ENCODE measurements at regions not wholly inside any gene's neighbourhood (a gene's known extent, or its start where the extent isn't known, plus 50 kb on each side); places are given as distances from the start of the nearest gene placed in this dataset.
"Not testable (repeated sequence)": the region's sequence is repeated elsewhere in the genome, so short reads cannot be mapped to it uniquely, and the experiment has no call there.

- no peaks in the 10 kb centered on the region for H3K9me3 ChIP-seq (ENCODE audit: control insufficient read depth, low read depth, low read length)
- Mint-ChIP-seq H3K27me3 (ENCODE audit: low read depth) (no peaks in the 10 kb centered on the region), H3K27ac (peak overlapping the region in 1 of 3 experiments; percentile 99; a peak in 2 of 7 replicates), H3K36me3 (ENCODE audit: insufficient read depth in 1 of 3, low read depth in 3 of 3) (peaks cover 2 to 30% (median 27%) of the 10 kb centered on the region in 3 experiments), H3K9me3 (peaks cover 7 to 22% of the 10 kb centered on the region in 2 experiments), H3K4me1 (peaks cover 10 to 17% of the 10 kb centered on the region in 2 experiments), H3K4me3 (peak overlapping the region; percentile 80 to 89)
- H3K9ac ChIP-seq (ENCODE audit: extremely low read depth, insufficient read length, low read length) = peak overlapping the region; percentile 50
- H3K79me1 ChIP-seq (ENCODE audit: insufficient read depth, low read depth, low read length, poor library complexity, severe bottlenecking) = no peaks in the 10 kb centered on the region
- H3K4me2 ChIP-seq (ENCODE audit: insufficient read depth, insufficient read length, low read length) = no peak overlapping the region
- no peak overlapping the region for H3K14ac ChIP-seq (ENCODE audit: insufficient read depth, low read length)
- WGBS (ENCODE audit: extremely low coverage, insufficient read length, low lambda C conversion rate) = no CpG with 5 or more reads among the region's 2 CpGs
- H4K5ac ChIP-seq (ENCODE audit: insufficient read length, low read depth, low read length) = no peak overlapping the region
- H4K8ac ChIP-seq (replicated peaks; ENCODE audit: insufficient read length, low read depth, low read length) = no peak overlapping the region
- H3K56ac ChIP-seq (ENCODE audit: insufficient read length, low read depth, low read length) = no peak overlapping the region
- H2BK120ac ChIP-seq (ENCODE audit: low read depth, low read length, poor library complexity, severe bottlenecking) = no peak overlapping the region
- H3K27me3 ChIP-seq (ENCODE audit: insufficient read depth, low read length) = no peaks in the 10 kb centered on the region
- no peak overlapping the region for H2AFZ ChIP-seq (ENCODE audit: low read length)
- no peak overlapping the region for H2AK5ac ChIP-seq (ENCODE audit: insufficient read length, low read length)
- no peaks in the 10 kb centered on the region for H3K23me2 ChIP-seq (ENCODE audit: insufficient read length, low read depth, low read length, poor library complexity, severe bottlenecking)
- H2BK15ac ChIP-seq (ENCODE audit: low read depth, low read length) = no peak overlapping the region
- no peak overlapping the region for H3K4ac ChIP-seq (ENCODE audit: low read depth, low read length)
- no peaks in the 10 kb centered on the region for H4K20me1 ChIP-seq (ENCODE audit: control insufficient read depth, insufficient read depth, insufficient read length)
- H3K4me1 ChIP-seq (ENCODE audit: insufficient read depth, low read length) = no peaks in the 10 kb centered on the region
- no peak overlapping the region for H3T11ph ChIP-seq (ENCODE audit: low read length)
- H2BK12ac ChIP-seq (ENCODE audit: insufficient read length, low read depth, low read length) = no peak overlapping the region
- no peak overlapping the region for H2BK5ac ChIP-seq (ENCODE audit: insufficient read length, low read length)
- no peak overlapping the region for H3K27ac ChIP-seq (ENCODE audit: insufficient read length, low read depth, low read length)
- no peaks in the 10 kb centered on the region; the same call in 1 of the 2 replicates for H3K79me2 ChIP-seq (ENCODE audit: insufficient read depth, low read length)
- no peak for TF ChIP-seq CTCF (conservative IDR thresholded peaks at IDR 0.05)
- no peak for DNase-seq
- no peak overlapping the region for H4K91ac ChIP-seq (ENCODE audit: insufficient read length, low read depth, low read length)
- no peak overlapping the region for H3K18ac ChIP-seq (ENCODE audit: insufficient read length, low read depth, low read length)
- H3K23ac ChIP-seq (ENCODE audit: insufficient read length, low read depth, low read length) = no peak overlapping the region
- no peak overlapping the region for H2BK20ac ChIP-seq (ENCODE audit: low read depth, low read length, poor library complexity, severe bottlenecking)
Observed at GRCh38 chr3:17861476-17861875, 119.0 kb upstream of the TBC1D5 start.

- not testable (repeated sequence) for H2BK12ac ChIP-seq (ENCODE audit: insufficient read length, low read depth, low read length); H3K4ac ChIP-seq (ENCODE audit: low read depth, low read length); H3K27ac ChIP-seq (ENCODE audit: insufficient read length, low read depth, low read length); H2AK5ac ChIP-seq (ENCODE audit: insufficient read length, low read length); H3K56ac ChIP-seq (ENCODE audit: insufficient read length, low read depth, low read length); H3T11ph ChIP-seq (ENCODE audit: low read length); DNase-seq; H3K79me2 ChIP-seq (ENCODE audit: insufficient read depth, low read length); H3K27me3 Mint-ChIP-seq (ENCODE audit: low read depth); H3K23ac ChIP-seq (ENCODE audit: insufficient read length, low read depth, low read length); H2BK5ac ChIP-seq (ENCODE audit: insufficient read length, low read length); H4K91ac ChIP-seq (ENCODE audit: insufficient read length, low read depth, low read length); H3K79me1 ChIP-seq (ENCODE audit: insufficient read depth, low read depth, low read length, poor library complexity, severe bottlenecking); H2BK15ac ChIP-seq (ENCODE audit: low read depth, low read length); H4K8ac ChIP-seq (replicated peaks; ENCODE audit: insufficient read length, low read depth, low read length); H2BK120ac ChIP-seq (ENCODE audit: low read depth, low read length, poor library complexity, severe bottlenecking); H3K4me1 ChIP-seq (ENCODE audit: insufficient read depth, low read length); H3K9me3 ChIP-seq (ENCODE audit: control insufficient read depth, low read depth, low read length); H2BK20ac ChIP-seq (ENCODE audit: low read depth, low read length, poor library complexity, severe bottlenecking); H3K23me2 ChIP-seq (ENCODE audit: insufficient read length, low read depth, low read length, poor library complexity, severe bottlenecking); H4K20me1 ChIP-seq (ENCODE audit: control insufficient read depth, insufficient read depth, insufficient read length); H3K27me3 ChIP-seq (ENCODE audit: insufficient read depth, low read length); H4K5ac ChIP-seq (ENCODE audit: insufficient read length, low read depth, low read length); H2AFZ ChIP-seq (ENCODE audit: low read length)
- Mint-ChIP-seq H3K9me3 (peaks cover 8 to 27% of the 10 kb centered on the region in 2 experiments), H3K4me1 (peaks cover 10 to 17% of the 10 kb centered on the region in 2 experiments), H3K27ac (peak overlapping the region in 2 of 3 experiments; percentile 97 to 99; a peak in 4 of 7 replicates), H3K36me3 (ENCODE audit: insufficient read depth in 1 of 3, low read depth in 3 of 3) (peaks cover 2 to 35% (median 33%) of the 10 kb centered on the region in 3 experiments), H3K4me3 (peak overlapping the region; percentile 80 to 89)
- Histone ChIP-seq H3K4me2 (ENCODE audit: insufficient read depth, insufficient read length, low read length) (peak overlapping the region; percentile 14), H3K9ac (ENCODE audit: extremely low read depth, insufficient read length, low read length) (peak overlapping the region; percentile 50), H3K18ac (ENCODE audit: insufficient read length, low read depth, low read length) (peak overlapping the region; percentile 87), H3K14ac (ENCODE audit: insufficient read depth, low read length) (peak overlapping the region; percentile 93; the same call in 1 of the 2 replicates)
- no CpG with 5 or more reads among the region's 35 CpGs for WGBS (ENCODE audit: extremely low coverage, insufficient read length, low lambda C conversion rate)
Observed at GRCh38 chr3:17860840-17861471, 118.5 kb upstream of the TBC1D5 start.
